RWPE2 (cell line): ENCODE measurements at regions not wholly inside any gene's neighbourhood (a gene's known extent, or its start where the extent isn't known, plus 50 kb on each side); places are given as distances from the start of the nearest gene placed in this dataset.
A peak's percentile ranks its signal among the peaks of the same experiment; 100 is the strongest.

Source experiments
- ATAC-seq: fragments of 200-7000 bp; cut with Tn5 transposase; 3 replicates; pipeline ENCODE4 v1.9.1; 2021; ENCODE audit warnings: low read depth
- DNase-seq: peaks from one replicate; pipeline ENCODE4 v3.0.0-alpha.2; 2020; ENCODE audit warnings: low spot score
- H3K27ac ChIP-seq: fragments of 450-650 bp; 2 replicates; pipeline ENCODE4 v1.5.1; 2017; ENCODE audit warnings: mild to moderate bottlenecking; ENCODE audit not compliant: poor library complexity, severe bottlenecking
- H3K27me3 ChIP-seq: fragments of 250-450 bp; sonication (Bioruptor Pico); 2 replicates; pipeline ENCODE4 v1.5.1; 2021; ENCODE audit warnings: mild to moderate bottlenecking, moderate library complexity; ENCODE audit not compliant: insufficient read depth, poor library complexity, severe bottlenecking
- H3K36me3 ChIP-seq: fragments of 250-450 bp; sonication (Bioruptor Pico); 2 replicates; pipeline ENCODE4 v1.5.1; 2020; ENCODE audit warnings: low read depth, mild to moderate bottlenecking, moderate library complexity
- H3K4me1 ChIP-seq: fragments of 250-450 bp; sonication (Bioruptor Pico); 2 replicates; pipeline ENCODE4 v1.5.1; 2021; ENCODE audit warnings: mild to moderate bottlenecking, moderate library complexity; ENCODE audit not compliant: insufficient read depth, poor library complexity, severe bottlenecking
- H3K4me3 ChIP-seq: fragments of 250-450 bp; sonication (Bioruptor Pico); 2 replicates; pipeline ENCODE4 v1.5.1; 2021; ENCODE audit warnings: mild to moderate bottlenecking, moderate library complexity; ENCODE audit not compliant: severe bottlenecking
- H3K9me3 ChIP-seq: fragments of 250-450 bp; sonication (Bioruptor Pico); 2 replicates; pipeline ENCODE4 v1.5.1; 2021; ENCODE audit warnings: mild to moderate bottlenecking, moderate library complexity; ENCODE audit not compliant: severe bottlenecking
- TF ChIP-seq, protein P1 (sequence below): fragments of 450-650 bp; IDR thresholded peaks from one replicate; pipeline ENCODE4 v1.5.1; 2017; ENCODE audit warnings: mild to moderate bottlenecking, moderate library complexity; ENCODE audit not compliant: poor library complexity, severe bottlenecking

DNA sequence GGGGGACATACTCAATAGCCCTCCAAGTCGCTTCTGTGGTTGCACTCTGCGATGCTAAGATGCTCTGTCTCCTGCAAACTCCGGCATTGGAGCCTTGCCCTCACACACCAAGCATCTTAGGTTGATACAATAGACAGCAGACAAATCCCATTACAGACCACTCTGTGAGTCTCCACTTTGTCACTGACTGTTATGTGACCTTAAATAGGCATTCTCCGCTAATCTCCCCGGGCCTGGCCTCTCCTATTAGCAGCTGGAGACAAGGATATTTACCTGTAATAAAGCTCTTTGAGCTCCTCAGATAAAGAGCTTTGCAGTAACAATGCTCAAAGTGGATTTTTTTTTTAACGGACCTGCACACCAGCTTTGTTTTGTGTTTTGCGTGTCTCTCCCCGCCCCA lies 479.7 kb upstream of the TBX3 start:
- no peak for ATAC-seq
- H3K4me1 ChIP-seq, result no peaks in the 10 kb centered on the region
- no peak overlapping the region for H3K4me3 ChIP-seq
- TF ChIP-seq, protein P1, sequence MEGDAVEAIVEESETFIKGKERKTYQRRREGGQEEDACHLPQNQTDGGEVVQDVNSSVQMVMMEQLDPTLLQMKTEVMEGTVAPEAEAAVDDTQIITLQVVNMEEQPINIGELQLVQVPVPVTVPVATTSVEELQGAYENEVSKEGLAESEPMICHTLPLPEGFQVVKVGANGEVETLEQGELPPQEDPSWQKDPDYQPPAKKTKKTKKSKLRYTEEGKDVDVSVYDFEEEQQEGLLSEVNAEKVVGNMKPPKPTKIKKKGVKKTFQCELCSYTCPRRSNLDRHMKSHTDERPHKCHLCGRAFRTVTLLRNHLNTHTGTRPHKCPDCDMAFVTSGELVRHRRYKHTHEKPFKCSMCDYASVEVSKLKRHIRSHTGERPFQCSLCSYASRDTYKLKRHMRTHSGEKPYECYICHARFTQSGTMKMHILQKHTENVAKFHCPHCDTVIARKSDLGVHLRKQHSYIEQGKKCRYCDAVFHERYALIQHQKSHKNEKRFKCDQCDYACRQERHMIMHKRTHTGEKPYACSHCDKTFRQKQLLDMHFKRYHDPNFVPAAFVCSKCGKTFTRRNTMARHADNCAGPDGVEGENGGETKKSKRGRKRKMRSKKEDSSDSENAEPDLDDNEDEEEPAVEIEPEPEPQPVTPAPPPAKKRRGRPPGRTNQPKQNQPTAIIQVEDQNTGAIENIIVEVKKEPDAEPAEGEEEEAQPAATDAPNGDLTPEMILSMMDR, result no peak
- no peaks in the 10 kb centered on the region for H3K9me3 ChIP-seq
- no peak overlapping the region for H3K27ac ChIP-seq
- H3K36me3 ChIP-seq, result no peaks in the 10 kb centered on the region
- no peaks in the 10 kb centered on the region for H3K27me3 ChIP-seq
- no peak for DNase-seq

DNA sequence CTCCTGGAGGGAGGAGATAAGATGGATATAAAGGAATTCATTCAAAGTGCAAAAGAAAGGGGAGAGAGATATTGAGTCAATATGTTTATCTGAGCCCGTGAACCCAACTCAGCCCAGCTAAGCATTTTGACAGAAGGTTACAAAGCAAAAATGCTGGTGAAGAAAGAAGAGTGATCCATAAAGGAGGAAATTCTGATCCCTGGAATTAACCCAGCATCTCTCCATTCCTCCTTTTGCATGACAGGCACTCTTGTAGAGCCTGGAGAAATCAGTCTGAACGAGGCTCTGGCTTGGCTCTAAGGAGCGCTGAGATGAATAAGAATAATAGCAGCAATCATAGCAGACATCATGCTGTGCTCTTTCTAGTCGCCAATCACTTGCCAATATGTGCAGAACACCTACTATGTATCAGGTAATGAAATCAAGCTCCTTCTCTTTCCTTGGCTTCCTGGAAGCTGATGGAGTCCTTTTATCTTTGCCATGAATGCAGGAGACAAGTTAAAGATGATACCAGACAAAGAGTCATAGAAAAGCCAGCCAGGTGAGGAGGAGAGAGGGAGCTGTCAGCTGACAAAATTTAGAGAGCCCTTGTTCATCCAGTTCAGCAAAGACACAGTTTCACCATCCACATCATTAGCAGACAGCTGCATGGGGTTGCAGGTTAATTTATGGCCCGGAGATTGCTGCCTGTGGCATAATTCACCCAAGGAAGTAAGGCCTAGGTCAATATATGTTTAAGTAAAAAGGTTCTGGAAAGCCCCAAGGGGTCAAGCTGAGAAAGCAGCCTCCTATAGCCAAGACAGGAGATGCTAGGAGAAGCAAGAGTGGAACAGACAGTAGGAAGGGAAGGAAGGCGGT lies 476.5 kb upstream of the TBX3 start:
- Histone ChIP-seq H3K27me3 (no peaks in the 10 kb centered on the region), H3K27ac (no peak overlapping the region), H3K4me3 (no peak overlapping the region), H3K9me3 (no peaks in the 10 kb centered on the region), H3K4me1 (peaks cover 20% of the 10 kb centered on the region), H3K36me3 (no peaks in the 10 kb centered on the region)
- TF ChIP-seq, protein P1, result no peak
- DNase-seq (no peak), ATAC-seq (no peak)

DNA sequence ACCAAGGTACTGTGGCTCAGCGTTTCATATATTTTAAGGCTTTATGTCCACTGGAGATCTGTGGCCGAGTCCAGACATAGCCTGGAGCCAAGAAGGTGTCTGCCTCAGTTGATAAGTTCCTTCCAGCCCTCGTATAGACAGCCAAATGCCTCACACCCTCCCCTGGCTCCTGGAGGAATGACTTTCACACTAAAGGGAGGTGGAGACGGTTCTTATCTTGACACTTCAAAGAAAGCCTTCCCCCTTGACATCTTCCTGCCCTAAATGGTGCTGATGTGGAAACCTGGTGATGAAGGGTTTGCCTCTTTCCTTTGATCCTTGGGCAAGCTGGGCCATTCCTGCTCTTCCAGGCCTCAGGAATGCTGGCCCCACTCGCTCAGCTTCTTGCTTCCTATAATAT lies 474.8 kb upstream of the TBX3 start:
- Histone ChIP-seq H3K27ac (peak overlapping the region; percentile 3), H3K27me3 (no peaks in the 10 kb centered on the region), H3K4me1 (peaks cover 25% of the 10 kb centered on the region), H3K9me3 (no peaks in the 10 kb centered on the region), H3K36me3 (no peaks in the 10 kb centered on the region), H3K4me3 (no peak overlapping the region)
- DNase-seq, result no peak
- TF ChIP-seq, protein P1, result no peak
- ATAC-seq, result no peak

DNA sequence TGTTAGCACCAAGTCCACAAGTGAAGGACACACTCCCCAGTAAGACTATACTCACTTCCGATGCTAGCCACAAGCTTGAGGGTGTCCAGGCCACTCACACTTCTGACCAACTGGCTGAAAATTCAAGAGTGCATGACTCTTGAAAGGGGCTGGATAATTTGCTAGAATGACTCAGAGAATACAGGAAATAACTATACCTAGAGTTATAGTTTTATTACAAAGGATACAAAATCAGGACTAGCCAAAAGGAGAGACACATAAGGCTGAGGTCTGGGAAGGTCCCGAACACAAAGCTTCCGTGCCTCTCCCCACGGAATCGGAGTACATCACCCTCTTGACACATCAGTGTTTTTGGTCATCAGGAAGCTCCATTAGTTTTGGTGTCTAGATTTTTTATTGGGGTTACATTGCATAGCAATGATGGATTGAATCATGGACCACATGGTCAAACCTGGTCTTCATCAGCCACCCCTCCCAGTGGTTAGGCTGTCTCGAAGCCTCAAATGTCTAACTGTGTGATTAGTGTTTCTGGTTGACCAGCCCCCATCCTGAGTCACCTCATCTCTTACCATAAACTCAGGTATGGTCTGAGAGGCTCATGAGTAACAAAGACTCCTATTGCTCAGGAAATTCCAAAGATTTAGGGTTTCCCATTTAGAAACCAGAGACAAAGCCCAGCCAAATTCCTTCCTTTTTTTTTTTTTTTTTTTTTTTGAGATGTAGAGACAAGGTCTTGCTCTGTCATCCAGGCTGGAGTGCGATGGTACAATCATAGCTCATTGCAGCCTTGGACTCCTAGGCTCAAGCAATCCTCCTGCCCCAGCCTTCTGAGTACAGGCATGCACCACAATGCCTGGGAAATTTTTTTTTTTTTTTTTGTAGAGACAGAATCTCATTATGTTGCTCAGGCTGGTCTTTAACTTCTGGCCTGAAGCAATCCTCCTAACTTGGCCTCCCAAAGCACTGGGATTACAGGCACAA lies 472.0 kb upstream of the TBX3 start:
- DNase-seq (peak; percentile 90), ATAC-seq (peak; percentile 94)
- Histone ChIP-seq H3K27ac (peak overlapping the region; percentile 99), H3K4me1 (peaks cover 25% of the 10 kb centered on the region), H3K9me3 (no peaks in the 10 kb centered on the region), H3K4me3 (no peak overlapping the region), H3K36me3 (no peaks in the 10 kb centered on the region), H3K27me3 (no peaks in the 10 kb centered on the region)
- TF ChIP-seq, protein P1, result no peak
